WTC11 (cell line): ENCODE measurements at regions not wholly inside any gene's neighbourhood (a gene's known extent, or its start where the extent isn't known, plus 50 kb on each side); places are given as distances from the start of the nearest gene placed in this dataset.

Experiments used
- ATAC-seq: fragments of 200-7000 bp; cut with Tn5 transposase; 2 replicates; pipeline ENCODE4 v1.10.0; 2021; ENCODE audit warnings: mild to moderate bottlenecking, moderate library complexity
- CTCF ChIA-PET: fragments of 300-600 bp; sonication (Branson Sonifier 250); formaldehyde crosslinking; loops from one replicate; lab custom pipeline; 2021; ENCODE audit warnings: antibody characterized with exemption; lab: Charles Lee
- POLR2A ChIA-PET: fragments of 350-600 bp; sonication (Branson Sonifier 250); formaldehyde crosslinking; loops from one replicate; lab custom pipeline; 2021; ENCODE audit warnings: antibody characterized with exemption; lab: Charles Lee
- DNase-seq: peaks from one replicate; pipeline ENCODE4 v3.0.0; 2021; ENCODE audit warnings: low spot score
- H3K27ac Mint-ChIP-seq: 2 replicates; pipeline ENCODE4 v1.8.0; 2021; ENCODE audit warnings: mixed read lengths
- H3K27me3 Mint-ChIP-seq: 2 replicates; pipeline ENCODE4 v1.8.0; 2021; ENCODE audit warnings: low read depth, mild to moderate bottlenecking, moderate library complexity, mixed read lengths
- H3K36me3 Mint-ChIP-seq: 2 replicates; pipeline ENCODE4 v1.8.0; 2021; ENCODE audit warnings: mixed read lengths
- H3K4me1 Mint-ChIP-seq: 2 replicates; pipeline ENCODE4 v1.8.0; 2022; ENCODE audit warnings: mixed read lengths
- H3K4me3 Mint-ChIP-seq: 2 replicates; pipeline ENCODE4 v1.8.0; 2021; ENCODE audit warnings: mild to moderate bottlenecking, moderate library complexity, mixed read lengths
- H3K9me3 Mint-ChIP-seq: 2 replicates; pipeline ENCODE4 v1.8.0; 2021; ENCODE audit warnings: mixed read lengths
- AR ChIP-seq: fragments of 250-450 bp; sonication (Bioruptor Pico); IDR thresholded peaks from 2 replicates; pipeline ENCODE4 v1.9.0; 2021; ENCODE audit warnings: mild to moderate bottlenecking
- CTCF ChIP-seq: fragments of 200-600 bp; IDR thresholded peaks from 2 replicates; pipeline ENCODE4 v1.8.0; 2022; ENCODE audit warnings: antibody characterized with exemption
- E2F1 ChIP-seq: sonication (generic); formaldehyde crosslinking; IDR thresholded peaks from 2 replicates; pipeline ENCODE4 v1.8.0; 2022; ENCODE audit warnings: mild to moderate bottlenecking, missing genetic modification reagents
- ESRRA ChIP-seq: sonication (generic); formaldehyde crosslinking; IDR thresholded peaks from 2 replicates; pipeline ENCODE4 v1.8.1; 2022; ENCODE audit warnings: mild to moderate bottlenecking, missing genetic modification reagents, borderline replicate concordance
- ETV6 ChIP-seq: sonication (generic); formaldehyde crosslinking; IDR thresholded peaks from 2 replicates; pipeline ENCODE4 v1.8.1; 2022; ENCODE audit warnings: mild to moderate bottlenecking, missing genetic modification reagents
- FOXJ3 ChIP-seq: sonication (generic); formaldehyde crosslinking; IDR thresholded peaks from 2 replicates; pipeline ENCODE4 v1.9.0; 2021; ENCODE audit warnings: missing genetic modification reagents, mild to moderate bottlenecking, borderline replicate concordance
- GTF2I ChIP-seq: fragments of 250-450 bp; sonication (Bioruptor Pico); conservative IDR thresholded peaks from 2 replicates; pipeline ENCODE4 v1.4.0; 2021; ENCODE audit warnings: mild to moderate bottlenecking
- IRF1 ChIP-seq: sonication (generic); formaldehyde crosslinking; IDR thresholded peaks from 2 replicates; pipeline ENCODE4 v1.8.0; 2023; ENCODE audit warnings: missing genetic modification reagents
- NFE2L1 ChIP-seq: sonication (generic); formaldehyde crosslinking; IDR thresholded peaks from 2 replicates; pipeline ENCODE4 v1.8.1; 2023; ENCODE audit warnings: missing genetic modification reagents
- NR2C2 ChIP-seq: sonication (generic); formaldehyde crosslinking; IDR thresholded peaks from 2 replicates; pipeline ENCODE4 v1.8.0; 2022; ENCODE audit warnings: mild to moderate bottlenecking, missing genetic modification reagents
- SMAD3 ChIP-seq: sonication (generic); formaldehyde crosslinking; IDR thresholded peaks from 2 replicates; pipeline ENCODE4 v1.8.0; 2022; ENCODE audit warnings: missing genetic modification reagents, mild to moderate bottlenecking, borderline replicate concordance
- USF1 ChIP-seq: sonication (generic); formaldehyde crosslinking; IDR thresholded peaks from 2 replicates; pipeline ENCODE4 v1.8.0; 2022; ENCODE audit warnings: mild to moderate bottlenecking, missing genetic modification reagents
- ZBTB21 ChIP-seq: sonication (generic); formaldehyde crosslinking; IDR thresholded peaks from 2 replicates; pipeline ENCODE4 v1.8.1; 2023; ENCODE audit warnings: mild to moderate bottlenecking, missing genetic modification reagents, borderline replicate concordance
- ZMAT4 ChIP-seq: fragments of 250-450 bp; sonication (Bioruptor Pico); IDR thresholded peaks from 2 replicates; pipeline ENCODE4 v1.9.0; 2021; ENCODE audit warnings: mild to moderate bottlenecking
- ZNF121 ChIP-seq: sonication (generic); formaldehyde crosslinking; IDR thresholded peaks from 2 replicates; pipeline ENCODE4 v1.8.0; 2023; ENCODE audit warnings: missing genetic modification reagents
- ZNF232 ChIP-seq: sonication (generic); formaldehyde crosslinking; IDR thresholded peaks from 2 replicates; pipeline ENCODE4 v1.8.0; 2022; ENCODE audit warnings: mild to moderate bottlenecking, missing genetic modification reagents
- ZNF425 ChIP-seq: fragments of 250-450 bp; sonication (Bioruptor Pico); conservative IDR thresholded peaks from 2 replicates; pipeline ENCODE4 v1.9.0; 2021; ENCODE audit warnings: mild to moderate bottlenecking

- Mint-ChIP-seq H3K9me3 (no peaks in the 10 kb centered on the region), H3K4me1 (no peaks in the 10 kb centered on the region), H3K4me3 (no peak overlapping the region), H3K36me3 (no peaks in the 10 kb centered on the region), H3K27ac (no peak overlapping the region), H3K27me3 (no peaks in the 10 kb centered on the region)
- TF ChIP-seq ZBTB21 (CRISPR knock-in tag) (no peak), GTF2I (CRISPR knock-in tag) (no peak), CTCF (no peak)
- DNase-seq, result no peak
- CTCF ChIA-PET, result no interaction called here
- POLR2A ChIA-PET, result no interaction called here
- ATAC-seq, result no peak
These were observed 176.5 kb upstream of the GAS1 start for GRCh38 chr9:87123830-87124229.

GRCh38 chr9:87125819-87126218 lies 178.5 kb upstream of the GAS1 start:
- TF ChIP-seq IRF1 (CRISPR knock-in tag), result no peak
- CTCF ChIA-PET, result interaction anchor here (0.6 to 0.7 kb wide), 2 partner anchors 230 to 701 kb away, joined by 3 to 4 read pairs; no protein-coding TSS in a partner anchor

GRCh38 chr9:87127543-87127942 lies 180.2 kb upstream of the GAS1 start:
- Mint-ChIP-seq H3K27me3 (peaks cover 3% of the 10 kb centered on the region; the same call in 1 of the 2 replicates), H3K4me3 (no peak overlapping the region), H3K27ac (no peak overlapping the region), H3K36me3 (peaks cover 13% of the 10 kb centered on the region), H3K9me3 (peaks cover 27% of the 10 kb centered on the region), H3K4me1 (no peaks in the 10 kb centered on the region)
- ChIA-PET CTCF (no interaction called here), POLR2A (no interaction called here)
- TF ChIP-seq ZNF232 (CRISPR knock-in tag), result no peak
- TF ChIP-seq SMAD3, result no peak
- TF ChIP-seq IRF1 (CRISPR knock-in tag), result no peak
- TF ChIP-seq ESRRA (CRISPR knock-in tag), result no peak
- TF ChIP-seq ETV6 (CRISPR knock-in tag), result no peak
- TF ChIP-seq AR, result no peak
- TF ChIP-seq CTCF, result no peak
- no peak for TF ChIP-seq NFE2L1 (CRISPR knock-in tag)
- no peak for TF ChIP-seq ZMAT4 (CRISPR knock-in tag)
- no peak for TF ChIP-seq NR2C2 (CRISPR knock-in tag)
- no peak for TF ChIP-seq ZNF121 (CRISPR knock-in tag)
- no peak for TF ChIP-seq USF1 (CRISPR knock-in tag)
- TF ChIP-seq ZNF425 (CRISPR knock-in tag), result no peak
- TF ChIP-seq E2F1 (CRISPR knock-in tag), result no peak
- TF ChIP-seq FOXJ3 (CRISPR knock-in tag), result no peak
- no peak for ATAC-seq
- DNase-seq, result no peak

More at GRCh38 chr9:87125819-87126218, 178.5 kb upstream of the GAS1 start:
- H3K27me3 Mint-ChIP-seq, result peaks cover 3% of the 10 kb centered on the region; the same call in 1 of the 2 replicates
- DNase-seq, result no peak
- H3K4me1 Mint-ChIP-seq, result no peaks in the 10 kb centered on the region
- POLR2A ChIA-PET, result no interaction called here
- no peak for ATAC-seq
- H3K36me3 Mint-ChIP-seq, result peaks cover 5% of the 10 kb centered on the region
- H3K4me3 Mint-ChIP-seq, result no peak overlapping the region
- no peak overlapping the region for H3K27ac Mint-ChIP-seq
- peaks cover 14% of the 10 kb centered on the region for H3K9me3 Mint-ChIP-seq
